ENCODE measurements at regions not wholly inside any gene's neighbourhood (a gene's known extent, or its start where the extent isn't known, plus 50 kb on each side); places are given as distances from the start of the nearest gene placed in this dataset.
"Not testable (repeated sequence)": the region's sequence is repeated elsewhere in the genome, so short reads cannot be mapped to it uniquely, and the experiment has no call there.

DNA sequence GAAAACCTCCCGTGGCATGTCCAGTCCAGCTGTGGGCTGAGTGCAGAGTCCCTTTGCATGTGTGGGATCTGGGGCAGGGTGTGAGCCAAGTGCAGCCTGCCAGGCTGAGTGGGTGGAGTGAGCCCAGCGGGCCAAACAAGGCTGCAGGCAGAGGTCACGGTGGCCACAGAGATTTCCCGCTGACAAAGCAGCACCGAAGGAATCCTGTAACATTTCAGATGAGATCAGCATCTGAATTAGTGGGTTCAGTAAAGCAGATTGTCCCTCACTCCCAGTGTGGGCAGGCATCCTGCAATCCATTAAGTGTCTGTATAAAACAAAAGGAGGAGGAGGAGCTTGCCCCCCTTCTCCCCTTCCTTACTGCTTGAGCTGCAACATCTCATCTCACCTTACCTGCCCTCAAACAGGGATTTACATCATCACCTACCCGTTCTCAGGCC lies 324.4 kb downstream of the FAT4 start:
- Mint-ChIP-seq H3K9me3 (peaks cover 5 to 12% (median 8%) of the 10 kb centered on the region in 5 donors), H3K36me3 (no peaks in the 10 kb centered on the region), H3K27me3 (no peaks in the 10 kb centered on the region), H3K4me3 (no peak overlapping the region), H3K27ac (no peak overlapping the region), H3K4me1 (no peaks in the 10 kb centered on the region)
- DNase-seq: no peak
- Histone ChIP-seq H3K4me3 (ENCODE audit: low read length) (no peak overlapping the region), H3K36me3 (ENCODE audit: insufficient read depth, low read length) (no peaks in the 10 kb centered on the region), H3K27me3 (ENCODE audit: insufficient read depth, low read length, poor library complexity, severe bottlenecking) (no peaks in the 10 kb centered on the region), H3K4me1 (ENCODE audit: insufficient read depth, low read length) (no peaks in the 10 kb centered on the region), H3K27ac (ENCODE audit: low read depth, low read length) (no peak overlapping the region), H3K9me3 (ENCODE audit: low read length) (no peaks in the 10 kb centered on the region)
- ChIA-PET CTCF (no interaction called here), POLR2A (no interaction called here)

DNA sequence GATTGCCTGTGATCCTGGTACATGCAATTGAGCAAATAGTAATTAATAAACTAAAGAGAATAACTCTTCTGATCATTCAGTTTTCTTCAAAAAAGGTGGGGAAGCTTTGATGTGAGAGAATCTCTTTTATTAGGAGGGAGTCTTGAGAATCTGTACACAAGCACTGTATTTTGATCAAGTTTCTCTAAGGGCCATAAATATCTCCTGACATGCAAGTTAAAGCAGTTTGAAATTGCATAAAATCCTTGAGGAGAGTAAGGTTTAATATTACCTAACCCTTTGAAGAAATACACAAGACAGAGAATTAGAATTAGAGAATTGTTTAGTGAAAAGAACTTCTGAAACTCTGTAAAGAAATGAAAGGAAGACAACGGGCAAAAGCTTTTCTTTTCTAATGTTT lies 326.9 kb downstream of the FAT4 start:
- Histone ChIP-seq H3K9me3 (ENCODE audit: low read length) (no peaks in the 10 kb centered on the region), H3K4me1 (ENCODE audit: insufficient read depth, low read length) (no peaks in the 10 kb centered on the region), H3K27ac (ENCODE audit: low read depth, low read length) (no peak overlapping the region), H3K36me3 (ENCODE audit: insufficient read depth, low read length) (no peaks in the 10 kb centered on the region), H3K27me3 (ENCODE audit: insufficient read depth, low read length, poor library complexity, severe bottlenecking) (no peaks in the 10 kb centered on the region), H3K4me3 (ENCODE audit: low read length) (no peak overlapping the region)
- no peak overlapping the region for H3K27ac Mint-ChIP-seq
- no peak overlapping the region for H3K4me3 Mint-ChIP-seq
- ChIA-PET POLR2A (no interaction called here), CTCF (no interaction called here)
- H3K36me3 Mint-ChIP-seq: no peaks in the 10 kb centered on the region
- H3K27me3 Mint-ChIP-seq: no peaks in the 10 kb centered on the region
- H3K9me3 Mint-ChIP-seq: peaks cover 2 to 12% (median 8%) of the 10 kb centered on the region in 5 donors
- no peaks in the 10 kb centered on the region for H3K4me1 Mint-ChIP-seq
- no peak for DNase-seq

DNA sequence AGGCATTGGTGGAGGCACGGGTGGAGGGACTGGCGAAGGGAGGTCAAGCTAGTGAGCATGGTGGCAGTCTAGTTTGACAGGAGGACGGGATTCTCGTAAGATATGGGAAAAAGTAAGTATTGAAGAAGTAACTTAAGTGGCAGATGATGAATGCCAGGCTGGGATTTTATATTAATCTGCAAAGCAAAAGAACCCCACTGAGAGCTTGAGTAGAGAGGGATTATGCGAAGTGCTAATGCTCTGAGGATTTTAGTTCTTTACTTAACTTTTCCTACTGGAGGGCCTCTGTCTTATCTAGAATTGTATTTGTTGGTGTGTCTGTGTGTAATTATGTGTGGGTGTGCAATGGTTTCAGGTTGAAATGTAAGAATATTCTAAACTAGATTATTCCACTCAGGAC lies 327.9 kb downstream of the FAT4 start:
- CTCF ChIA-PET: no interaction called here
- H3K27me3 Mint-ChIP-seq: no peaks in the 10 kb centered on the region
- no peak overlapping the region for H3K27ac Mint-ChIP-seq
- H3K4me1 Mint-ChIP-seq: no peaks in the 10 kb centered on the region
- POLR2A ChIA-PET: no interaction called here
- no peak overlapping the region for H3K4me3 ChIP-seq (ENCODE audit: low read length)
- H3K36me3 ChIP-seq (ENCODE audit: insufficient read depth, low read length): no peaks in the 10 kb centered on the region
- peaks cover 2 to 12% (median 6%) of the 10 kb centered on the region in 5 donors for H3K9me3 Mint-ChIP-seq
- no peaks in the 10 kb centered on the region for H3K4me1 ChIP-seq (ENCODE audit: insufficient read depth, low read length)
- H3K9me3 ChIP-seq (ENCODE audit: low read length): no peaks in the 10 kb centered on the region
- no peak overlapping the region for H3K27ac ChIP-seq (ENCODE audit: low read depth, low read length)
- no peak for DNase-seq
- no peaks in the 10 kb centered on the region for H3K27me3 ChIP-seq (ENCODE audit: insufficient read depth, low read length, poor library complexity, severe bottlenecking)
- H3K4me3 Mint-ChIP-seq: no peak overlapping the region
- H3K36me3 Mint-ChIP-seq: no peaks in the 10 kb centered on the region

DNA sequence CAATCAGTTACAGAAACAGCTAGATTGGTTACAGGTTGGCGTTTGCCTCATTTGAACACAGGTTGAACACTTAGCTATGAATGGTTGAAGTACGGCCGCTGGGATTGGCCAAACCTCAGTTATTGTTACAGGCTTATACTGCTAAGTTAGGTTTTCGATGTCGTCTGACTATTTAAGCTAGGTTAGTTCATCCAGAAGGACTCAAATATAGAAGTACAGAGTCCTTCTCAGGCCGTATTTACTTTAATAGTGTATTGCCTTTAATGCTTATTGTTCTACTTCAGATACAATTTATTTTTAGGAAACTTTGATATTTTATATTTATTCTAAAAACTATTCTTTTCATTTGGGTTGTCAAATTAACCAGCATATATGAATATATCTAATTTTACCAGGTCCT lies 334.7 kb downstream of the FAT4 start:
- no peak overlapping the region for H3K27ac ChIP-seq (ENCODE audit: low read depth, low read length)
- DNase-seq: no peak
- Mint-ChIP-seq H3K4me3 (no peak overlapping the region), H3K36me3 (no peaks in the 10 kb centered on the region), H3K4me1 (no peaks in the 10 kb centered on the region), H3K27ac (no peak overlapping the region), H3K27me3 (peaks cover 0 to 1% of the 10 kb centered on the region in 2 donors), H3K9me3 (peaks cover 2 to 10% (median 10%) of the 10 kb centered on the region in 5 donors)
- H3K9me3 ChIP-seq (ENCODE audit: low read length): no peaks in the 10 kb centered on the region
- H3K4me1 ChIP-seq (ENCODE audit: insufficient read depth, low read length): no peaks in the 10 kb centered on the region
- no peak overlapping the region for H3K4me3 ChIP-seq (ENCODE audit: low read length)
- ChIA-PET POLR2A (no interaction called here), CTCF (no interaction called here)
- H3K27me3 ChIP-seq (ENCODE audit: insufficient read depth, low read length, poor library complexity, severe bottlenecking): no peaks in the 10 kb centered on the region
- H3K36me3 ChIP-seq (ENCODE audit: insufficient read depth, low read length): no peaks in the 10 kb centered on the region

DNA sequence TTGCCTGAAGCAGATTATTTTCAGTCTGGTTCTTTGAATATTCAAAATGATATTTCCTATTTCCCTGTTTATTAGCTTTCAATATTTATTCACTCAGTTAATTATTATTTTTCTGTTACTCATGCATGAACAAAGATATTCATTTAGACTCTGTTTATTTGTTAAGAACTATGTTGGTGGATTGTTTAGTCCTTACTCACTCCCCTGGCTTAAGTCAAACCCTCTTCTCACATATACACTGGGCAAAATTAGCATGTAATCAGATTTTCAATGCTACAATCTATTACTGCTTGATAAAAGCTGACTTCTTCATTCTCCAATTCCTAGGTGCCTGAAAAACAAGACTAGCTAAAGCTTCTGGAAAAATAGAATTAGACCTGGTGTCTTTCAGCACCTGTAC lies 335.8 kb downstream of the FAT4 start:
- Histone ChIP-seq H3K36me3 (ENCODE audit: insufficient read depth, low read length) (no peaks in the 10 kb centered on the region), H3K27me3 (ENCODE audit: insufficient read depth, low read length, poor library complexity, severe bottlenecking) (no peaks in the 10 kb centered on the region), H3K4me3 (ENCODE audit: low read length) (no peak overlapping the region), H3K27ac (ENCODE audit: low read depth, low read length) (no peak overlapping the region), H3K4me1 (ENCODE audit: insufficient read depth, low read length) (no peaks in the 10 kb centered on the region), H3K9me3 (ENCODE audit: low read length) (no peaks in the 10 kb centered on the region)
- Mint-ChIP-seq H3K4me1 (no peaks in the 10 kb centered on the region), H3K27ac (no peak overlapping the region), H3K4me3 (no peak overlapping the region), H3K27me3 (peaks cover 0 to 1% of the 10 kb centered on the region in 2 donors), H3K36me3 (no peaks in the 10 kb centered on the region), H3K9me3 (peaks cover 2 to 14% (median 10%) of the 10 kb centered on the region in 5 donors)
- POLR2A ChIA-PET: no interaction called here
- no peak for DNase-seq
- CTCF ChIA-PET: no interaction called here

DNA sequence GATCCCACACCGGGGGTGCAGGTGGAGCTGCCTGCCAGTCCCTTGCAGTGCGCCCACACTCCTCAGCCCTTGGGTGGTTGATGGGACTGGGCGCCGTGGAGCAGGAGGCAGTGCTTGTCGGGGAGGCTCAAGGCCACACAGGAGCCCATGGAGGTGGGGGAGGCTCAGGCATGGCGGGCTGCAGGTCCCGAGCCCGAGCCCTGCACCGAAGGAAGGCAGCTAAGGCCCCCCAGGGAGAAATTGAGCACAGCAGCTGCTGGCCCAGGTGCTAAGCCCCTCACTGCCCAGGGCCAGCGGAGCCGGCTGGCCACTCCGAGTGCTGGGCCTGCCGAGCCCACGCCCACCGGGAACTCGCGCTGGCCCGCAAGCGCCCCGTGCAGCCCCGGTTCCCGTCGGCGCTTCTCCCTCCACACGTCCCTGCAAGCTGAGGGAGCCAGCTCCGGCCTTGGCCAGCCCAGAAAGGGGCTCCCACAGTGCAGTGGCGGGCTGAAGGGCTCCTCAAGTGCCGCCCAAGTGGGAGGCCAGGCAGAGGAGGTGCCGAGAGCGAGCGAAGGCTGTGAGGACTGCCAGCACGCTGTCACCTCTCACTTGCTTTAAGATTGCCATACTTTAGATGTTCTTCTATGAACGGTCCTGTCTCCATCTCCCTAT lies 337.1 kb downstream of the FAT4 start:
- H3K4me1 ChIP-seq (ENCODE audit: insufficient read depth, low read length); H3K4me1 Mint-ChIP-seq; H3K4me3 ChIP-seq (ENCODE audit: low read length); H3K36me3 ChIP-seq (ENCODE audit: insufficient read depth, low read length); H3K27ac ChIP-seq (ENCODE audit: low read depth, low read length); POLR2A ChIA-PET; H3K36me3 Mint-ChIP-seq; H3K27me3 ChIP-seq (ENCODE audit: insufficient read depth, low read length, poor library complexity, severe bottlenecking); CTCF ChIA-PET; H3K27me3 Mint-ChIP-seq; H3K27ac Mint-ChIP-seq; H3K4me3 Mint-ChIP-seq; H3K9me3 ChIP-seq (ENCODE audit: low read length): not testable (repeated sequence)
- DNase-seq: peak in 1 of 5 donors; percentile 43
- peaks cover 2 to 14% (median 10%) of the 10 kb centered on the region in 5 donors for H3K9me3 Mint-ChIP-seq

DNA sequence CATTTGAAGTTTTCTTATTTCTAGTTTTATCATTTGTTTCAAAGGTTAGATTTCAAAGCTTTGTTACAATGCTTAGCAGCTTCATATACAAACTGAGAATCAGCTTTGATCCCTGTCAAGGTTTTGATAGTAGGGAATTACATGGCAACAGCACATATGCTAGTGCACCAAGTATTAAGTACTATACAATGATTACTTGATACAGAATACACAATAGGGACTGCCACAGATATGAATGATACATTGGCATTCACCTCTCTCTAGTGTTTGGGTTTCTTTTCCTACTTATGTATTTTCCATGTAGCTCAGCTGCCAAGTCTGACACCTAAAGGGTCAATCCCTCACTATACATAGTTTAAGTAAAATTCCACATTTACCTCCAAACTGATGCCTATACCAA lies 344.0 kb downstream of the FAT4 start:
- Histone ChIP-seq H3K27ac (ENCODE audit: low read depth, low read length) (no peak overlapping the region), H3K36me3 (ENCODE audit: insufficient read depth, low read length) (no peaks in the 10 kb centered on the region), H3K4me3 (ENCODE audit: low read length) (no peak overlapping the region), H3K9me3 (ENCODE audit: low read length) (no peaks in the 10 kb centered on the region), H3K27me3 (ENCODE audit: insufficient read depth, low read length, poor library complexity, severe bottlenecking) (no peaks in the 10 kb centered on the region), H3K4me1 (ENCODE audit: insufficient read depth, low read length) (no peaks in the 10 kb centered on the region)
- H3K27me3 Mint-ChIP-seq: no peaks in the 10 kb centered on the region
- no peaks in the 10 kb centered on the region for H3K36me3 Mint-ChIP-seq
- no peaks in the 10 kb centered on the region for H3K4me1 Mint-ChIP-seq
- no peak for DNase-seq
- H3K4me3 Mint-ChIP-seq: no peak overlapping the region
- no peak overlapping the region for H3K27ac Mint-ChIP-seq
- peaks cover 0 to 10% (median 7%) of the 10 kb centered on the region in 5 donors for H3K9me3 Mint-ChIP-seq
- POLR2A ChIA-PET: no interaction called here
- CTCF ChIA-PET: no interaction called here

DNA sequence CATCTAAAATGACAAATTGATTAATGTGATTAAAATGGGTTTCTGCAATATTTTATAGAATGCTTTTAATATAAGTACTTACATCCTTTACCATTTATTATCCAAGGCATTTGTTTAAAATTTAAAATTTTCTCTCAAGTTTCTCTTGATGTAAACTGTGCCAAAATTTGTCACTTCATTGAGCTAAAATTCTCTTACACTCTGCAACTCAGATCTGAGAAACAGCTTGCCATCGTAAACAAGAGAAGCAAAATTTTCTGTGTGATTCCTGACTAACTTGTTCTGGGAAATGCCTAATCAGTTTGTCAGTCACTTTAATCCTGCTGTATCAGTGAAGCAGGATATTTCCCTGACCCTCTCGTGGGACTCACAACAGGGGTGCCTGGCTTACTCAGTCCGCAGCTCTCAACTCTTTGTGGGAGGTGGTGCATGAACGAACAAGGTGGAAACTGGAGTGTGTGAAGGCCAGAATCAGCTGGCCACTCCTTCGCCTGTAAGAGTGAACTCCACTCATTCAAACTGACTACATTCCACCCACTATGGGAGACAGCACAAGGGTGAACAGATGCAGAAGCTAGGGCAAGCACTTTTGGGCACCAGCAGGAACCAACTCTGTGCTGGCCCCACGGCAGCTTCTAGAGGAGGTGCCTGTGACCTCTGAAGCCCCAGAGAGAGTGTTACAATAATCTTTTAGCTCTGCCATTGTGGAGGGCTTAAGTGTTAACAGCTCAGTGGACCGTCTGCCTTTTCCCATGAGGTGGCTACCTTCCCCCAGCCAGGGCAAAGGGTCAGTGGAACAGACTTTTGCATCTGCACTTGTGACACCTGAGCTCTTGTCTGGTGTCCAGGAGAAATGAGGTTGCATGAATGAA lies 349.4 kb downstream of the FAT4 start:
- Histone ChIP-seq H3K4me1 (ENCODE audit: insufficient read depth, low read length) (no peaks in the 10 kb centered on the region), H3K27me3 (ENCODE audit: insufficient read depth, low read length, poor library complexity, severe bottlenecking) (no peaks in the 10 kb centered on the region), H3K27ac (ENCODE audit: low read depth, low read length) (no peak overlapping the region), H3K9me3 (ENCODE audit: low read length) (no peaks in the 10 kb centered on the region), H3K36me3 (ENCODE audit: insufficient read depth, low read length) (no peaks in the 10 kb centered on the region), H3K4me3 (ENCODE audit: low read length) (no peak overlapping the region)
- POLR2A ChIA-PET: no interaction called here
- Mint-ChIP-seq H3K4me3 (no peak overlapping the region), H3K4me1 (no peaks in the 10 kb centered on the region), H3K27ac (peak overlapping the region in 1 of 8 donors; percentile 65), H3K36me3 (no peaks in the 10 kb centered on the region), H3K9me3 (peaks cover 2 to 18% (median 7%) of the 10 kb centered on the region in 5 donors), H3K27me3 (no peaks in the 10 kb centered on the region)
- CTCF ChIA-PET: no interaction called here
- DNase-seq: no peak
